Esophagus squamous epithelium (tissue), 5 donors: ENCODE measurements at regions not wholly inside any gene's neighbourhood (a gene's known extent, or its start where the extent isn't known, plus 50 kb on each side); places are given as distances from the start of the nearest gene placed in this dataset.

ENCODE experiments used
- DNase-seq: peaks from one replicate; lab custom pipeline; 2025; lab: John Stamatoyannopoulos, UW
- H3K27ac ChIP-seq, 4 donors: fragments of 200-600 bp; sonication (generic); one replicate each; pipeline ENCODE4 v1.5.1; 2016 to 2019; ENCODE audit warnings: mild to moderate bottlenecking in 1 of 4
- H3K27me3 ChIP-seq, 4 donors: fragments of 200-600 bp; sonication (generic); 1 replicate in 3 of 4; 2 replicates in 1 of 4; pipeline versions ENCODE4 v1.5.1 to v1.6.0; 2017 to 2021; ENCODE audit warnings: antibody characterized with exemption in 1 of 4
- H3K36me3 ChIP-seq, 3 donors: fragments of 200-600 bp; sonication (generic); one replicate each; pipeline ENCODE4 v1.5.1; 2016 to 2019
- H3K4me1 ChIP-seq, 3 donors: fragments of 200-600 bp; sonication (generic); one replicate each; pipeline ENCODE4 v1.5.1; 2017 to 2019
- H3K4me3 ChIP-seq, 4 donors: fragments of 200-600 bp; sonication (generic); 1 replicate in 3 of 4; 2 replicates in 1 of 4; pipeline ENCODE4 v1.5.1; 2016 to 2019; ENCODE audit warnings: mild to moderate bottlenecking in 2 of 4, moderate library complexity in 1 of 4
- H3K9me3 ChIP-seq, 3 donors: fragments of 200-600 bp; sonication (generic); one replicate each; pipeline ENCODE4 v1.5.1; 2016 to 2019
- POLR2A ChIP-seq, 4 donors: fragments of 450-650 bp; IDR thresholded peaks; one replicate each; pipeline ENCODE4 v1.6.1; 2017; ENCODE audit warnings: antibody characterized with exemption in 4 of 4, mild to moderate bottlenecking in 4 of 4, moderate library complexity in 3 of 4
- WGBS, 2 donors: methylation state at CpG; one replicate each; pipeline ENCODE4 v1.1.5; 2018; 5-methylcytosine and 5-hydroxymethylcytosine counted together
- intact Hi-C: fragments of 100-400 bp; cut with DNase I; formaldehyde crosslinking; loops from one replicate; pipeline ENCODE4 v1.15.0; 2022
- TF ChIP-seq, protein P1 (sequence below), 6 experiments: fragments of 450-650 bp in 4 of 6; fragments of 200-600 bp in 2 of 6; sonication (generic) in 2 of 6; IDR thresholded peaks; one replicate each; pipeline ENCODE4 v1.5.1; 2016 to 2019; ENCODE audit warnings: antibody characterized with exemption in 6 of 6, mild to moderate bottlenecking in 4 of 6, moderate library complexity in 4 of 6
- donor health status: DM: yes; HTN: yes; CAD: no.

- Histone ChIP-seq H3K4me3 (no peak overlapping the region), H3K4me1 (peaks cover 0 to 5% (median 0%) of the 10 kb centered on the region in 3 donors), H3K27me3 (peaks cover 0 to 87% (median under 1%) of the 10 kb centered on the region in 4 donors), H3K36me3 (no peaks in the 10 kb centered on the region), H3K9me3 (no peaks in the 10 kb centered on the region), H3K27ac (no peak overlapping the region)
- TF ChIP-seq, protein P1, sequence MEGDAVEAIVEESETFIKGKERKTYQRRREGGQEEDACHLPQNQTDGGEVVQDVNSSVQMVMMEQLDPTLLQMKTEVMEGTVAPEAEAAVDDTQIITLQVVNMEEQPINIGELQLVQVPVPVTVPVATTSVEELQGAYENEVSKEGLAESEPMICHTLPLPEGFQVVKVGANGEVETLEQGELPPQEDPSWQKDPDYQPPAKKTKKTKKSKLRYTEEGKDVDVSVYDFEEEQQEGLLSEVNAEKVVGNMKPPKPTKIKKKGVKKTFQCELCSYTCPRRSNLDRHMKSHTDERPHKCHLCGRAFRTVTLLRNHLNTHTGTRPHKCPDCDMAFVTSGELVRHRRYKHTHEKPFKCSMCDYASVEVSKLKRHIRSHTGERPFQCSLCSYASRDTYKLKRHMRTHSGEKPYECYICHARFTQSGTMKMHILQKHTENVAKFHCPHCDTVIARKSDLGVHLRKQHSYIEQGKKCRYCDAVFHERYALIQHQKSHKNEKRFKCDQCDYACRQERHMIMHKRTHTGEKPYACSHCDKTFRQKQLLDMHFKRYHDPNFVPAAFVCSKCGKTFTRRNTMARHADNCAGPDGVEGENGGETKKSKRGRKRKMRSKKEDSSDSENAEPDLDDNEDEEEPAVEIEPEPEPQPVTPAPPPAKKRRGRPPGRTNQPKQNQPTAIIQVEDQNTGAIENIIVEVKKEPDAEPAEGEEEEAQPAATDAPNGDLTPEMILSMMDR (IDR thresholded peaks at IDR 0.05) = no peak
- no peak for TF ChIP-seq POLR2A (IDR thresholded peaks at IDR 0.05)
- no peak for DNase-seq
- 75 to 80% methylated on average over 4 to 12 of the region's 25 CpGs for WGBS, 2 donors
- intact Hi-C loops = no loop called here
Measured at GRCh38 chr3:13199006-13199776, 126.0 kb upstream of the IQSEC1 start.

DNA sequence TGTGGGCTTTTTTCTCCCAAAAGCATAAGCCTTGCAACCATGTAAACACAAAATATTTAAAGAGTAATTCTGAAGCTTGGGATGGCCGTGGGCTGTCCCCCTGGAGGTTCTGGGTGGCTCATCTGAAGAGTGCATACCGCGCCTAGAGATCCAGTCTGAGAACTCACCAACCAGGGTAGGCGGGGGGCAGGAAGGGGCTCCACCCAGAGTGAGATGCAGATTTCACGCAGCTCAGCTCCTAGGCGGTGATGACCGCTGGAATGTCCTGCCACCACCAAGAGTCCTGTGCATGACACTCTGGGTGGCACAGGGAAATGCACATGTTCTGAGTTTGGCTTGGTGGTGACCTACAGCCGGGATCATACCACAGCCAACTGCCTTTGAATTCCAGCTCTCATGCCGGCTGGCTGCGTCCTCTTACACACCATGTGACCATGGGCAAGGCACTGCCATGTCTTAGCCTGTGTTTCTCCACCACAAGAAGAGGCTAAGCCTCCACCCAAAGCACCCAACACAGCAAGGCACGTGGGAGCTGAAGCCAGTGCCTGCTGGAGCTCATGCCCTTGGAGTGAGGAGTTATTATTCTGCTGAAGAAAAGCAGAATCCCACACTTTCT is 125.1 kb upstream of the IQSEC1 start:
- WGBS, 2 donors = 63 to 65% methylated on average over 2 to 5 of the region's 11 CpGs

DNA sequence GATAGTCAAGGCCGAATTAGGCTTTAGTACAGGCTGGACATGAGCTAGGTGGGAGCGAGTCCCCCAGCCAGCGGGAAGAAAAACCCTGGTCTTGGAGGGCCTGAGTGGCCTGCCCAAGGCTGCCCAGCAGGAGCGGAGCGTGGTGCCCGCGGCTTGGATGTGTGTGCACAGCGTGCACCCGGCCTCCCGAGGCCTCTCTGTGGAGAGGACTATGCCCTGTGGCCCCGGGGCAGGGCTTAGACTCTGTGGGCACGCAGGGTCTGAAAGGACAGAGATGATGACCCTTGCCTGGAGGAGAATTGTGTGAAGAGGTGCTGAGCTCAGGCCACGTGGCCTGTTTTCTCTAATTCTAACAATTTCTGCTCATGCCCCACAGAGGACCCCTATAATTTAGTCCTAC is 124.6 kb upstream of the IQSEC1 start:
- H3K9me3 ChIP-seq = no peaks in the 10 kb centered on the region
- DNase-seq = no peak
- intact Hi-C loops = no loop called here
- no peak for TF ChIP-seq POLR2A (IDR thresholded peaks at IDR 0.05)
- TF ChIP-seq, protein P1 (IDR thresholded peaks at IDR 0.05) = no peak
- peaks cover 0 to 87% (median 0%) of the 10 kb centered on the region in 4 donors for H3K27me3 ChIP-seq
- 83 to 100% methylated on average over 2 to 13 of the region's 13 CpGs for WGBS, 2 donors
- H3K27ac ChIP-seq = no peak overlapping the region
- no peak overlapping the region for H3K4me3 ChIP-seq
- no peaks in the 10 kb centered on the region for H3K36me3 ChIP-seq
- H3K4me1 ChIP-seq = no peaks in the 10 kb centered on the region

More for the DNA sequence above, 125.1 kb upstream of the IQSEC1 start:
- no peak for DNase-seq
- intact Hi-C loops = no loop called here
- Histone ChIP-seq H3K36me3 (no peaks in the 10 kb centered on the region), H3K27ac (no peak overlapping the region), H3K9me3 (no peaks in the 10 kb centered on the region), H3K4me3 (no peak overlapping the region), H3K4me1 (no peaks in the 10 kb centered on the region), H3K27me3 (peaks cover 0 to 87% (median 0%) of the 10 kb centered on the region in 4 donors)
- TF ChIP-seq, protein P1 (IDR thresholded peaks at IDR 0.05) = no peak
- no peak for TF ChIP-seq POLR2A (IDR thresholded peaks at IDR 0.05)

DNA sequence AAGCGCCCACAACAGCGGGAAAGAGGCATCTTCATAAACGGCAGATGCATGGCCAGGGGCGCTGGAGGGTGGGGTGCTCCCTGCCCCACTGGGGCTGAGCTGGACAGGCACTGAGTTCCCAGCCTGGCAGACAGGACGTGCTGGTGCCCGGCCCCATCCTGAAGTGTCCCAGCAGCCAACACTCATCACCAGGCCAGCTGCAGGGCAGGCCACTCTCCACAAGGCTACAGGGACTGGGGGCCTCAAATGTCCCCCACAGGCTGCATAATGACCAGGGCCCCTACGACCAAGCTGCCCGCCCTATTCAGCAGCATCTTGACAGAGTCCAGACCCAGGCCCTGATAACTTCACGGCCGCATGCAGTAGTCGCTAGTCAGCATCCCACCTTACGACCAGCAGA is 124.1 kb upstream of the IQSEC1 start:
- 76% methylated on average over 3 of the region's 12 CpGs; no CpG with 5 or more reads in 1 of the 2 donors for WGBS, 2 donors
- H3K9me3 ChIP-seq = no peaks in the 10 kb centered on the region
- H3K27ac ChIP-seq = no peak overlapping the region
- peaks cover 0 to 88% (median 0%) of the 10 kb centered on the region in 4 donors for H3K27me3 ChIP-seq
- H3K4me3 ChIP-seq = no peak overlapping the region
- intact Hi-C loops = no loop called here
- TF ChIP-seq, protein P1 (IDR thresholded peaks at IDR 0.05) = no peak
- no peak for TF ChIP-seq POLR2A (IDR thresholded peaks at IDR 0.05)
- DNase-seq = no peak
- H3K36me3 ChIP-seq = no peaks in the 10 kb centered on the region
- no peaks in the 10 kb centered on the region for H3K4me1 ChIP-seq

- Histone ChIP-seq H3K4me3 (no peak overlapping the region), H3K27me3 (peaks cover 0 to 74% (median 0%) of the 10 kb centered on the region in 4 donors)
- TF ChIP-seq POLR2A (IDR thresholded peaks at IDR 0.05) = no peak
- TF ChIP-seq, protein P1 (IDR thresholded peaks at IDR 0.05) = no peak
Measured at GRCh38 chr3:13195374-13195773, 122.1 kb upstream of the IQSEC1 start.

More at GRCh38 chr3:13195374-13195773, 122.1 kb upstream of the IQSEC1 start:
- DNase-seq = no peak
- no peak overlapping the region for H3K27ac ChIP-seq
- WGBS, 2 donors = 59 to 61% methylated on average over 6 of the region's 6 CpGs
- no peaks in the 10 kb centered on the region for H3K36me3 ChIP-seq
- H3K4me1 ChIP-seq = no peaks in the 10 kb centered on the region
- H3K9me3 ChIP-seq = no peaks in the 10 kb centered on the region
- intact Hi-C loops = no loop called here
